K562 (cell line): ENCODE measurements at regions not wholly inside any gene's neighbourhood (a gene's known extent, or its start where the extent isn't known, plus 50 kb on each side); places are given as distances from the start of the nearest gene placed in this dataset.

ENCODE experiments used
- ATAC-seq: fragments of 200-7000 bp; cut with Tn5 transposase; 3 replicates; pipeline ENCODE4 v1.9.1; 2020; ENCODE audit warnings: moderate library complexity
- BruUV-seq: library from RNA; stranded (reverse); fragments of 400-500 nt; replicated peaks from 2 replicates; lab custom pipeline; 2021; lab: Mats Ljungman, UMichigan
- CTCF ChIA-PET: fragments of 300-600 bp; formaldehyde crosslinking; extraction: SDS; loops from one replicate; lab custom pipeline; 2021; ENCODE audit warnings: low intra/inter-chr PET ratio; lab: Yijun Ruan, JAX
- POLR2A ChIA-PET: fragments of 300-600, 350-650 bp; sonication (Branson Sonifier 250); formaldehyde crosslinking; extraction: SDS; loops from one replicate; lab custom pipeline; 2021; ENCODE audit warnings: antibody characterized with exemption, inconsistent platforms; lab: Yijun Ruan, JAX
- DNase-seq, 4 experiments: peaks; one replicate each; pipeline versions ENCODE4 v3.0.0 to v3.0.0-alpha.2; 2011 to 2018; ENCODE audit warnings: low spot score in 3 of 4, mixed read lengths in 3 of 4; ENCODE audit errors: extremely low read depth in 1 of 4
- FAIRE-seq: peaks from 2 replicates; lab custom pipeline; 2011; peaks lifted over from hg19 to GRCh38; lab: Jason Lieb, UNC
- H2AFZ ChIP-seq: 2 replicates; pipeline ENCODE4 v1.6.0; 2011; ENCODE audit warnings: low read depth, low read length, control low read depth, inconsistent platforms
- H3K27ac ChIP-seq: fragments of 200-600 bp; 3 replicates; pipeline ENCODE4 v1.8.0; 2011; ENCODE audit warnings: low read depth, mild to moderate bottlenecking, control low read depth, inconsistent platforms, low read length, moderate library complexity, mixed read lengths; ENCODE audit errors: extremely low read depth
- H3K27me3 ChIP-seq, 2 experiments: fragments of 300-600 bp in 1 of 2; 2 replicates in 1 of 2; 3 replicates in 1 of 2; pipeline versions ENCODE4 v1.6.0 to v1.8.0; 2011; ENCODE audit warnings: inconsistent platforms in 2 of 2, low read length in 2 of 2, mild to moderate bottlenecking in 1 of 2, mixed read lengths in 1 of 2, moderate library complexity in 1 of 2; ENCODE audit not compliant: control insufficient read depth in 2 of 2, insufficient read depth in 2 of 2
- H3K36me3 ChIP-seq: fragments of 300-600 bp; 3 replicates; pipeline ENCODE4 v1.8.0; 2011; ENCODE audit warnings: mild to moderate bottlenecking, low read length, inconsistent platforms; ENCODE audit not compliant: control insufficient read depth, insufficient read depth
- H3K4me1 ChIP-seq, 2 experiments: fragments of 200-600 bp in 1 of 2; replicated peaks in 1 of 2; 2 replicates in 1 of 2; 3 replicates in 1 of 2; pipeline versions ENCODE4 v1.5.1 to v1.8.0; 2011; ENCODE audit warnings: inconsistent platforms in 2 of 2, low read length in 2 of 2, mild to moderate bottlenecking in 1 of 2, mixed read lengths in 1 of 2, moderate library complexity in 1 of 2; ENCODE audit not compliant: control insufficient read depth in 2 of 2, insufficient read depth in 2 of 2
- H3K4me2 ChIP-seq: 2 replicates; pipeline ENCODE4 v1.6.1; 2011; ENCODE audit warnings: low read length, control low read depth, inconsistent platforms, mixed read lengths; ENCODE audit not compliant: insufficient read depth
- H3K4me3 ChIP-seq: fragments of 200-600 bp; sonication (generic), shearing (Covaris generic); 2 replicates; pipeline ENCODE4 v1.5.1; 2016; ENCODE audit warnings: control low read depth, inconsistent platforms
- H3K79me2 ChIP-seq: fragments of 200-600 bp; 3 replicates; pipeline ENCODE4 v1.8.0; 2011; ENCODE audit warnings: low read length, inconsistent platforms; ENCODE audit not compliant: control insufficient read depth, insufficient read depth
- H3K9ac ChIP-seq, 2 experiments: 2 replicates each; pipeline versions ENCODE4 v1.6.0 to v1.6.1; 2011; ENCODE audit warnings: low read depth in 2 of 2, low read length in 2 of 2, control low read depth in 1 of 2, inconsistent platforms in 1 of 2, mild to moderate bottlenecking in 1 of 2, mixed read lengths in 1 of 2; ENCODE audit not compliant: insufficient read depth in 1 of 2
- H3K9me1 ChIP-seq: one replicate; pipeline ENCODE4 v1.6.0; 2011; ENCODE audit warnings: inconsistent platforms, mild to moderate bottlenecking, low read length, moderate library complexity; ENCODE audit not compliant: control insufficient read depth, insufficient read depth
- H3K9me3 ChIP-seq: replicated peaks from 2 replicates; pipeline ENCODE4 v1.5.1; 2011; ENCODE audit warnings: low read depth, low read length, inconsistent platforms; ENCODE audit not compliant: control insufficient read depth, insufficient read depth
- H4K20me1 ChIP-seq: replicated peaks from 2 replicates; pipeline ENCODE4 v1.6.1; 2011; ENCODE audit warnings: low read length, inconsistent platforms, mixed read lengths; ENCODE audit not compliant: control insufficient read depth, insufficient read depth
- FOXA1 ChIP-seq: fragments of 450-650 bp; IDR thresholded peaks from 2 replicates; pipeline ENCODE4 v1.6.1; 2016; ENCODE audit warnings: mild to moderate bottlenecking, borderline replicate concordance
- FOXK2 ChIP-seq, 2 experiments: fragments of 450-650 bp; IDR thresholded peaks in 1 of 2; conservative IDR thresholded peaks in 1 of 2; 2 replicates each; pipeline ENCODE4 v1.6.1; 2016; ENCODE audit warnings: low read depth in 2 of 2, mild to moderate bottlenecking in 1 of 2
- KLF6 ChIP-seq: fragments of 250-450 bp; sonication (Bioruptor Pico); IDR thresholded peaks from 2 replicates; pipeline ENCODE4 v1.4.0; 2020; ENCODE audit warnings: mild to moderate bottlenecking, moderate library complexity, borderline replicate concordance
- PTTG1 ChIP-seq: fragments of 450-650 bp; IDR thresholded peaks from 2 replicates; pipeline ENCODE4 v1.6.1; 2016; ENCODE audit warnings: low read depth, mild to moderate bottlenecking, missing genetic modification characterization, missing compliant biosample characterization
- SLC30A9 ChIP-seq: fragments of 250-450 bp; sonication (Bioruptor Pico); IDR thresholded peaks from 2 replicates; pipeline ENCODE4 v1.8.0; 2022; ENCODE audit warnings: mild to moderate bottlenecking, moderate library complexity
- TFAP4 ChIP-seq: sonication (generic); formaldehyde crosslinking; IDR thresholded peaks from 2 replicates; pipeline ENCODE4 v1.8.0; 2022; ENCODE audit warnings: missing genetic modification reagents, mild to moderate bottlenecking, moderate library complexity, borderline replicate concordance
- TRIM28 ChIP-seq: fragments of 450-650 bp; IDR thresholded peaks from 2 replicates; pipeline ENCODE4 v1.6.1; 2017
- VEZF1 ChIP-seq: fragments of 200-800 bp; sonication (Bioruptor generic); IDR thresholded peaks from 2 replicates; pipeline ENCODE4 v1.6.1; 2017; ENCODE audit warnings: missing genetic modification characterization, missing compliant biosample characterization
- ZFPM2 ChIP-seq: fragments of 250-450 bp; sonication (Bioruptor Pico); IDR thresholded peaks from 2 replicates; pipeline ENCODE4 v1.5.1; 2022; ENCODE audit warnings: mild to moderate bottlenecking
- ZNF217 ChIP-seq: sonication (generic); formaldehyde crosslinking; IDR thresholded peaks from 2 replicates; pipeline ENCODE4 v1.8.0; 2022; ENCODE audit warnings: mild to moderate bottlenecking, missing genetic modification reagents
- ZNF23 ChIP-seq: fragments of 250-450 bp; sonication (Bioruptor Pico); IDR thresholded peaks from 2 replicates; pipeline ENCODE4 v1.4.0; 2020; ENCODE audit warnings: mild to moderate bottlenecking
- ZNF316 ChIP-seq: fragments of 450-650 bp; IDR thresholded peaks from 2 replicates; pipeline ENCODE4 v1.6.1; 2016
- ZNF511 ChIP-seq: sonication (generic); formaldehyde crosslinking; IDR thresholded peaks from 2 replicates; pipeline ENCODE4 v1.8.0; 2022; ENCODE audit warnings: mild to moderate bottlenecking, missing genetic modification reagents
- ZNF609 ChIP-seq: sonication (generic); formaldehyde crosslinking; IDR thresholded peaks from 2 replicates; pipeline ENCODE4 v1.8.1; 2023; ENCODE audit warnings: missing genetic modification reagents, mild to moderate bottlenecking, borderline replicate concordance
- ZNF778 ChIP-seq: fragments of 450-650 bp; formaldehyde crosslinking; IDR thresholded peaks from 2 replicates; pipeline ENCODE4 v1.4.0; 2020; ENCODE audit warnings: mild to moderate bottlenecking, moderate library complexity
- WGBS: fragments of 100-300 bp; shearing (Covaris generic); methylation state at CpG from one replicate; pipeline ENCODE4 v1.1.6; 2016; ENCODE audit warnings: low coverage, mixed read lengths; ENCODE audit not compliant: insufficient coverage; ENCODE audit errors: missing lambda C conversion rate; 5-methylcytosine and 5-hydroxymethylcytosine counted together
- in situ Hi-C: fragments of 300-500 bp; cut with MboI; formaldehyde crosslinking; loops from 4 replicates; pipeline ENCODE4 v1.15.0; 2018; ENCODE audit warnings: inconsistent platforms, mixed read lengths
- intact Hi-C: fragments of 100-400 bp; cut with micrococcal nuclease; formaldehyde crosslinking; loops from 2 replicates; pipeline ENCODE4 v1.14.2; 2022

- TF ChIP-seq ZNF217 (CRISPR knock-in tag) (no peak), ZNF23 (CRISPR knock-in tag) (no peak)
- TF ChIP-seq, all 486 proteins: peak for 0
Observed at GRCh38 chr10:35819736-35820135, 177.6 kb upstream of the FZD8 start (continued).

- H3K9me3 ChIP-seq, result no peaks in the 10 kb centered on the region
- no peaks in the 10 kb centered on the region for H3K4me1 ChIP-seq
- no peaks in the 10 kb centered on the region for H3K27me3 ChIP-seq
- no peak overlapping the region for H3K4me2 ChIP-seq
- ATAC-seq (no peak), FAIRE-seq (no peak), DNase-seq (no peak)
- H3K36me3 ChIP-seq, result no peaks in the 10 kb centered on the region
- no peaks in the 10 kb centered on the region for H3K79me2 ChIP-seq
- H3K9me1 ChIP-seq, result no peaks in the 10 kb centered on the region
- no peak overlapping the region for H2AFZ ChIP-seq
- no peak overlapping the region for H3K27ac ChIP-seq
- ChIA-PET POLR2A (no interaction called here), CTCF (no interaction called here)
- intact Hi-C loops (no loop called here), in situ Hi-C loops (no loop called here)
- no peak overlapping the region for H3K9ac ChIP-seq
- 0% methylated on average over 3 of the region's 3 CpGs for WGBS
- no peaks in the 10 kb centered on the region for H4K20me1 ChIP-seq
- H3K4me3 ChIP-seq, result no peak overlapping the region
- BruUV-seq, result no TSS peak
- TF ChIP-seq ZNF511 (CRISPR knock-in tag) (no peak), SLC30A9 (CRISPR knock-in tag) (no peak), PTTG1 (no peak), TRIM28 (no peak), ZFPM2 (CRISPR knock-in tag) (no peak), FOXK2 (conservative IDR thresholded peaks at IDR 0.05 in 1 of 2, IDR thresholded peaks at IDR 0.05 in 1 of 2; ENCODE audit: low read depth in 2 of 2) (no peak), ZNF778 (CRISPR knock-in tag) (no peak), ZNF316 (no peak), VEZF1 (no peak), FOXA1 (no peak), ZNF609 (no peak), TFAP4 (CRISPR knock-in tag) (no peak), KLF6 (CRISPR knock-in tag) (no peak)
Observed at GRCh38 chr10:35819011-35819410, 176.9 kb upstream of the FZD8 start.
